Stimulated activated CD4-positive, alpha-beta T cell treated with anti-CD3 and anti-CD28 coated beads, Interleukin-2, amount 100 ng/mL, for 24 hours (primary cell): ENCODE measurements at regions not wholly inside any gene's neighbourhood (a gene's known extent, or its start where the extent isn't known, plus 50 kb on each side); places are given as distances from the start of the nearest gene placed in this dataset.
A peak's percentile ranks its signal among the peaks of the same experiment; 100 is the strongest.
"Not testable (repeated sequence)": the region's sequence is repeated elsewhere in the genome, so short reads cannot be mapped to it uniquely, and the experiment has no call there.

Experiments used
- DNase-seq, 2 donors: peaks; one replicate each; pipeline ENCODE4 v3.0.0-alpha.2; 2020

DNA sequence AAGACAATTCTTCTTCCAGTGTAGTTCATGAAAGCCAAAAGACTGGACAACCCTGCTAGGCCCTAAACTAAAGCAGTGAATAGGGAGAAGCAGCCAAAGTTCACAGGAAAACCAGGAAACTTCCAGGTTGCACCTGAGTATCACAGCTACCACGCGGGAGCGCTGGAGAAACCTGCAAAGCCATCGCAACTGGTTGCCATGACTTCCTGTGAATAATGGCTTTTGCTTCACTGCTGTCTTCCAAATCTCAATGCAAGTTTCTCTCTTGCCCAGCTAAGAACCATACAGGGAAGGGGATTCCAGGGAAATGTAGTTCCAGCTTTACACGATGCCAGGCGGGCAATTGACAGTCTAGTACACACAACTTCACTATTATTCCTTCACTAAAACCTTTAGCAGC lies 114.1 kb downstream of the GXYLT1 start:
- no peak for DNase-seq

GRCh38 chr12:42027546-42027945 lies 117.1 kb downstream of the GXYLT1 start:
- DNase-seq: no peak

DNA sequence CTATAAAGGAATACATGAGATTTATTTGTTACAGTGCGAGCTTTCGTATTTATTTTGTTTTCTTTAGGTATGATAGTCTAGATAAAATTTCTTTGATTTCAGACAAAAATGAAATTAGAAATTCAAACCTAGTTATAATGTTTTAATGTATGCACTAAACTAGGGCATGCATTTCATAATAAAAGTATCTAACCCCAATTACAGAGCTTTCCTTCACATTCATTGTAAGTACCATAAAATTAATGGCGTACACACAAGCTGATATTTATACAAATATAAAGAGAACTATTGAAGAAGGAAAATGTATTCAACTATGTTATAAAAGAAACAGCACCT lies 120.2 kb downstream of the GXYLT1 start:
- DNase-seq: no peak

GRCh38 chr12:42023733-42024494 lies 120.8 kb downstream of the GXYLT1 start:
- DNase-seq: peak; percentile 76 to 79

- DNase-seq: not testable (repeated sequence)
Measured at GRCh38 chr12:42021937-42022336, 122.7 kb downstream of the GXYLT1 start.

GRCh38 chr12:42021469-42021868 lies 123.2 kb downstream of the GXYLT1 start:
- DNase-seq: no peak

DNA sequence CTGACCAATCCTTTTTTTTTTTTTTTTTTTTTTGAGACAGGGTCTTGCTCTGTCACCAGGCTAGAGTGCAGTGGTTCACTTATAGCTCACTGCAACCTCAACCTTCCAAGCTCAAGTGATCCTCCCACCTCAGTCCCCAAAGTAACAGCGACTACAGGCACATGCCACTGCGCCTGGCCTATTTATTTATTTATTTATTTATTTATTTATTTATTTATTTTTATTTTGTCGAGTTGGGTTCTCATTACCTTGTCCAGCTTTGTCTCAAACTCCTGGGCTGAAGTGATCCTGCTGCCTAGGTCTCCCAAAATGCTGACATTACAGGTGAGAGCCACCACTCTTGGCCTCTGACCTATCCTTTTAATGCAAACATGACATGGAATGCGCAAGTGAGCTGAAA lies 124.4 kb downstream of the GXYLT1 start:
- DNase-seq: no peak

DNA sequence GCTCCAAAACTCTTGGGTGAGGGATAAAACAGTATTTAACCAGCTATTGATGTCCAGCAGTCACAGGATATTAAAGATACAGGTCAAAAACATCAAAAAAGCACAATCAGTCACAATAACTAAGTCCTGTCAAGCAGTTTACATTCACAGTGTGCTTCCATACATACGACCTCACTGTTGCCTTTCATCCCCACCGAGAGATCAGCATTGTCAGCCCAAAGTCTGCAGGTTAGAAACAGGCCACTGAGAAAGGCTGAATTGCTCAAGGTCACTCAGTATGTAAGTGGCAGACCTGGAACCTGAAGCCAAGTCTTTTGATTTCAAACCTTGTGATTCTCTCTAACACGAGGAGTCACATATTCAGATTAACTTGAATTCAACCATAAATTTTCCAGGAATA lies 124.9 kb downstream of the GXYLT1 start:
- DNase-seq: no peak

GRCh38 chr12:42017051-42017450 lies 127.6 kb downstream of the GXYLT1 start:
- DNase-seq: no peak

DNA sequence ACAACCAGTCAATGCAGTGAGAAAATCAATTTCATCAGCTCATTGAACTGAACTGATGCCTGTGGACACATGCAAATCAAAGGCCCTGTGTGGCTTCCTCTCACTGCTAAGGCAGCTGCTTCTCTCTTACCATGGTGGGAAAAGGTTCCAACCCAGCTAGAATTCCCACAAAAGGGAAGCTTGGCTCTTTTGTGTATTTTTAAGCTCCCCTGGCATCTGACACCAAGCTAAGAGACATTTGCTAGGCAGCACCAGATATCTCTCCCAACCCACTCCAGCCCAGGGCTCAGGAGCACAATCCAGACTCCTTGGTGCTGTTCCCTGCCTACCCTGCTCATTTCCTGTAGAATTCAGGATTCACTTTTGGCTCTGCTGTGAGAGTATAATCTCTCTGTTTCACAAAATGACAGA lies 129.6 kb downstream of the GXYLT1 start:
- no peak for DNase-seq

DNA sequence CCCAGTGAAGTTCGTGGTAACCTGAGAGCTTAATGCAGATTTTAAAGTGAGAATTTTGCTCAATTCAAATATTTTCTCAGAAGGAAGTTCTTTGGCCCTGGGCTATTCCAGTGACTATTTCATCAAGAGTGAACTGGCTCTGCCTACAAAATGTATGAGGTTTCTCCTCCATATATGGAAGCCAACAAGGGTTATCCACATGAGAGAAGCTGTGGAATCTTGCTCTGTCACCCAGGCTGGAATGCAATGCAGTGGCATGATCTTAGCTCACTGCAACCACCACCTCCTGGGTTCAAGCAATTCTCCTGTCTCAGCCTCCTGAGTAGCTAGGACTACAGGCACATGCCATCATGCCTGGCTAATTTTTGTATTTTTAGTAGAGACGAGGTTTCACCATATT lies 132.2 kb downstream of the GXYLT1 start:
- DNase-seq: not testable (repeated sequence)

GRCh38 chr12:42010715-42011114 lies 134.0 kb downstream of the GXYLT1 start:
- no peak for DNase-seq

DNA sequence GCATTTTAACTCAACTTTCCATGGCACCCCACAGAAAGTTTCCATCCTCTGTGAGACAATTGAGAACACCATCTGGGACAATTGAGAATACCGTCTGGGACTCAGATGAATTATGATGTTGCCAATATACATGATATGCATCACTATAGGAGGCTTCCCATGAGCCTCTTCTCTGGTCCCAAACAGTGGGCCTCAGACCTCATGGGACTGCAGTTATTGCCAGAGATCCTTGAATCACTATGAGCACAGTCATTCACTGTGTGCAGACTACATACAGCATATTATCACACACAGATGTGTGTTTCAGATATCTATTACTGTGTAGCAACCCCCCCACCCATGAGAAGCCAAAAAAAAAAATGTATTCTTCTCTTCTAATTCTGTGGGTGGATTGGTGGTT lies 134.4 kb downstream of the GXYLT1 start:
- DNase-seq: no peak

- no peak for DNase-seq
Measured at GRCh38 chr12:42008996-42009395, 135.7 kb downstream of the GXYLT1 start.

- no peak for DNase-seq
Measured at GRCh38 chr12:42003031-42003430, 141.6 kb downstream of the GXYLT1 start.

DNA sequence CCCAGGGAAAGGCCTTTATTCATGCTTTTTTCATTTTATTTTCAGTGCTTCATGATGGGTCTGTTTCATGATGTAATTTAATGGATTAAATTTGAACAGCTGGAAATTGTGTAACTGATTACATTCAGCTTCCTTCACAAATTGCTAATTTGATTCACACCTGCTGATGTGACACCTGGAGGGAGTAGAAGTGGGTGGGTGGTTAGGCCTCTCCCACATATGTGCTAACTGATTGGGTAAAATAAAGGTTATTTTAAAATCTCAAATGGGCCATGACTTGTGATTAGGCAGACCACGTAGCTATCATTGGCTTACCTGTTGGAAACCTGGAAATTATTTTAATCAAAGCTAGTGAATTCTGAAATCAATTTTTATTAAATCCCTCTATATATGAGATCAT lies 142.1 kb downstream of the GXYLT1 start:
- no peak for DNase-seq

- no peak for DNase-seq
Measured at GRCh38 chr12:41998436-41998835, 146.2 kb downstream of the GXYLT1 start.

- no peak for DNase-seq
Measured at GRCh38 chr12:41993283-41993682, 151.4 kb downstream of the GXYLT1 start.

DNA sequence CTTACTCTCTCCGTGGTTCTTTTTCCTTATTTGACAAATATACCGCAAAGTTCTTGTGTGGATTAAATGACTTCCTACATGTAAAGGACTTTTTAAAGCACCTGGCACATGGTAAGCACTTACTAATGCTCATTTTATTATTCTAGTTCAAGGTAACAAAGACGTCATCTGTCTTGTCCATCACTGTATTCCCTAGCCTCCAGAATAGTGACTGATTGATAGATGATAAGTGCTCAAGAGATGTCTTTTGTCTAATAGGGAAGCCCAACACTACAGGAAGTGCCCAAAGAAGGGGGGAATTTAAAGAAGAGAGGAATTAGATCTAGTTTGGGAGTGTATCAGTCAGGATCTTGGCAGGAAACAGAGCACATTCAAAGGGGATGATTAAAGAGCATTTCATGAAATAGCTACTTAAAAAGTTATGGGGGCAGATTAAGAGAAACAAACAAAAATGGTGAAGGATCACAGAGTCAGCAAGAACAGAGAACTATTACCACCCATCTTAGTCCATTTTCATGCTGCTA lies 151.9 kb downstream of the GXYLT1 start:
- DNase-seq: no peak

DNA sequence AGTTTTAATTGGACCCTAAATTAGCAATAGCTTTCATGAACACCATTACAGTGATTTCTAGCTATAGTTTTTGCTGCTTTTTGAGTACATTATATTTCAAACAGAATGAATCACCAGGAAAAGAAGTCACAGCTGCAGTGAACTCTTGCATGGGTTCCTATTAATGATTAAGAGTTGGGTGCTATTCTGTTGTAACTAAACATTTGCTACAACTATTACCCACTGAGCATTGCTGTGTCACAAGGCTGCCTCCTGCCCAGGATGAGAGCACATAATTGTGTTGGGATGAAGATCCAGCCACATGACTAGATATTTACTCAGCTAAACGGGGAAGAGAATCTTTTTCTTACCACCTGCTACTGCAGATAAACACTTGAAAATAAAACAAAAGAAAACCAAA lies 152.7 kb downstream of the GXYLT1 start:
- DNase-seq: no peak

GRCh38 chr12:41988715-41989114 lies 156.0 kb downstream of the GXYLT1 start:
- no peak for DNase-seq

GRCh38 chr12:41986513-41986912 lies 158.2 kb downstream of the GXYLT1 start:
- not testable (repeated sequence) for DNase-seq

DNA sequence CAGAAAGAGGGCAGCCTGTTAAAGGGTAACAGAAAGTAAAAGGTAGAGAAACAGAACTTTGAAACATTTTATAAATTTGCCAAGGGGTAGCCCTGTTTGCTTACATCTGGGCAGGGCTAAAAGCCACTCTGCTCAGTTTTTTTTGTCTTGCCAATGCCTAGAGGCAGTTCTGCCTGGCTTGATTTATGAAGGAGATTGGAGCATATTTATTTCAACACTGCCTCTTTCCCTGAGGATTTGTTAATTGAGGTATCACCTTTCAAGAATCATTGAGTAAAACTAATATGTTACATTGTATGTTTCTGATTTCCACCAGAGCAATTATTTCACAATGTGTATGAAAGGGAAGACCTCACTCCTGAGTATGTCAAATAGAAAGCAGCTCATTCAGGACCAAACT lies 160.8 kb downstream of the GXYLT1 start:
- DNase-seq: no peak

GRCh38 chr12:41983394-41983793 lies 161.3 kb downstream of the GXYLT1 start:
- DNase-seq: no peak

- no peak for DNase-seq
Measured at GRCh38 chr12:41981758-41982157, 162.9 kb downstream of the GXYLT1 start.
